ENCODE measurements at regions not wholly inside any gene's neighbourhood (a gene's known extent, or its start where the extent isn't known, plus 50 kb on each side); places are given as distances from the start of the nearest gene placed in this dataset.

DNA sequence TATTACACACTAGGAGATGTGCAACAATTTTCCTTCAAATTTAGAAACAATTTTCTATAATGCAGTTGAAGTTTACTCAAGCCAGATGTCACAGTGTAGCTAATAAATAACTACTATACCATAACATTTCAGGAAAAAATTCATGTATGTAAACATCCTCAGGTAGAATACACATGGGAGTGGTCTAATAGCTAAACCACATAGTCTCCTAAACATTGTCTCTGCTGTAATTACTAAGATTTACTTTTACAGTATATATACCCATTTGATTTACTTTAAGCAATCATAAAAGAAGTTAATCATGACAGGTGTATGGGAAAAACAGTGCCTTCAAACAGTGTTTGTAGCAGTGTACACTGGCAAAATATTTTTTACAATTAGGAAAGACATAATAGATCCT lies 110.1 kb upstream of the GRM7 start:
- TF ChIP-seq GATA3 (IDR thresholded peaks at IDR 0.05; ENCODE audit: low read depth, low read length) (no peak), GATA2 (IDR thresholded peaks at IDR 0.05; ENCODE audit: low read depth, low read length) (no peak)
